Lung (tissue), 11 donors: ENCODE measurements at regions not wholly inside any gene's neighbourhood (a gene's known extent, or its start where the extent isn't known, plus 50 kb on each side); places are given as distances from the start of the nearest gene placed in this dataset.

Source experiments
- ATAC-seq: fragments of 200-7000 bp; cut with Tn5 transposase; one replicate; pipeline ENCODE4 v1.9.1; 2020; ENCODE audit warnings: moderate number of reproducible peaks; ENCODE audit not compliant: insufficient read depth, low FRiP score
- DNase-seq, 3 donors: peaks; one replicate each; pipeline ENCODE4 v3.0.0-alpha.2; 2013 to 2017
- H3K27ac ChIP-seq, 2 donors: one replicate each; pipeline ENCODE4 v1.5.1; 2013; ENCODE audit warnings: mild to moderate bottlenecking in 2 of 2, moderate library complexity in 2 of 2, control low read depth in 1 of 2, inconsistent platforms in 1 of 2, low read depth in 1 of 2, low read length in 1 of 2
- H3K27me3 ChIP-seq, 3 donors: one replicate each; pipeline ENCODE4 v1.5.1; 2013; ENCODE audit warnings: low read length in 2 of 3; ENCODE audit not compliant: control insufficient read depth in 3 of 3, insufficient read depth in 3 of 3
- H3K36me3 ChIP-seq, 4 donors: one replicate each; pipeline ENCODE4 v1.5.1; 2013; ENCODE audit warnings: low read length in 4 of 4, mild to moderate bottlenecking in 1 of 4, moderate library complexity in 1 of 4; ENCODE audit not compliant: control insufficient read depth in 4 of 4, insufficient read depth in 4 of 4
- H3K4me1 ChIP-seq, 5 donors: one replicate each; pipeline ENCODE4 v1.5.1; 2013; ENCODE audit warnings: low read length in 5 of 5, mild to moderate bottlenecking in 2 of 5, moderate library complexity in 1 of 5; ENCODE audit not compliant: control insufficient read depth in 5 of 5, insufficient read depth in 5 of 5
- H3K4me3 ChIP-seq: one replicate; pipeline ENCODE4 v1.5.1; 2013; ENCODE audit warnings: mild to moderate bottlenecking, control low read depth, moderate library complexity
- H3K9ac ChIP-seq, 2 donors: one replicate each; pipeline ENCODE4 v1.5.1; 2013; ENCODE audit warnings: low read length in 2 of 2, control low read depth in 1 of 2; ENCODE audit not compliant: insufficient read depth in 1 of 2
- H3K9me3 ChIP-seq, 4 donors: one replicate each; pipeline ENCODE4 v1.5.1; 2013; ENCODE audit warnings: low read length in 3 of 4, mild to moderate bottlenecking in 1 of 4, moderate library complexity in 1 of 4; ENCODE audit not compliant: control insufficient read depth in 4 of 4, insufficient read depth in 3 of 4
- WGBS, 2 donors: extraction: QIAGEN DNeasy Blood & Tissue Kit; methylation state at CpG; one replicate each; pipeline ENCODE4 v1.1.7; 2013; 5-methylcytosine and 5-hydroxymethylcytosine counted together
- TF ChIP-seq, protein P1 (sequence below): IDR thresholded peaks from 2 replicates; pipeline ENCODE4 v1.5.1; 2012; ENCODE audit warnings: mild to moderate bottlenecking; ENCODE audit errors: control extremely low read depth, extremely low read depth
- donor health status: control.
- donor health status: control.
- donor health status: Bipolar disorder and iron deficiency.
- donor health status: healthy.
- donor health status: DM: yes; HTN: yes; CAD: no.

DNA sequence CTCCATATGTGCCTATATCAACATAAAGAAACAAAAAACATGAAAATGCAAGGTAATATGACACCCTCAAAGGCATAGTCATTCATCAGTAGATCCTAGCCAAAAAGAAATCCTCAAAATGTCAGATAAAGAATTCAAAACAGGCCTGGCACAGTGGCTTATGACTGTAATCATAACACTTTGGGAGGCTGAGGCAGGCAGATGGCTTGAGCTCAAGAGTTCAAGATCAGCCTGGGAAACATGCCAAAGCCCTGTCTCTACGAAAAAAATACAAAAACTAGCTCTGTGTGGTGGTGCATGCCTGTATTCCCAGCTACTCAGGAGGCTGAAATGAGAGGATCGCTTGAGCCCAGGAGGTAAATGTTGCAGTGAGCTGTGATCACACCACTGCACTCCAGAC lies 284.6 kb upstream of the KLHL29 start:
- TF ChIP-seq, protein P1, sequence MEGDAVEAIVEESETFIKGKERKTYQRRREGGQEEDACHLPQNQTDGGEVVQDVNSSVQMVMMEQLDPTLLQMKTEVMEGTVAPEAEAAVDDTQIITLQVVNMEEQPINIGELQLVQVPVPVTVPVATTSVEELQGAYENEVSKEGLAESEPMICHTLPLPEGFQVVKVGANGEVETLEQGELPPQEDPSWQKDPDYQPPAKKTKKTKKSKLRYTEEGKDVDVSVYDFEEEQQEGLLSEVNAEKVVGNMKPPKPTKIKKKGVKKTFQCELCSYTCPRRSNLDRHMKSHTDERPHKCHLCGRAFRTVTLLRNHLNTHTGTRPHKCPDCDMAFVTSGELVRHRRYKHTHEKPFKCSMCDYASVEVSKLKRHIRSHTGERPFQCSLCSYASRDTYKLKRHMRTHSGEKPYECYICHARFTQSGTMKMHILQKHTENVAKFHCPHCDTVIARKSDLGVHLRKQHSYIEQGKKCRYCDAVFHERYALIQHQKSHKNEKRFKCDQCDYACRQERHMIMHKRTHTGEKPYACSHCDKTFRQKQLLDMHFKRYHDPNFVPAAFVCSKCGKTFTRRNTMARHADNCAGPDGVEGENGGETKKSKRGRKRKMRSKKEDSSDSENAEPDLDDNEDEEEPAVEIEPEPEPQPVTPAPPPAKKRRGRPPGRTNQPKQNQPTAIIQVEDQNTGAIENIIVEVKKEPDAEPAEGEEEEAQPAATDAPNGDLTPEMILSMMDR = no peak
- H3K9me3 ChIP-seq = peaks cover 0 to 3% (median 0%) of the 10 kb centered on the region in 4 donors
- ATAC-seq (no peak), DNase-seq (peak in 2 of 3 donors; percentile 13 to 14)
- H3K27ac ChIP-seq = no peak overlapping the region
- WGBS, 2 donors = 59 to 61% methylated on average over 2 of the region's 2 CpGs
- no peak overlapping the region for H3K4me3 ChIP-seq
- no peaks in the 10 kb centered on the region for H3K36me3 ChIP-seq
- no peaks in the 10 kb centered on the region for H3K27me3 ChIP-seq
- H3K9ac ChIP-seq = no peak overlapping the region
- peaks cover 0 to 1% (median 0%) of the 10 kb centered on the region in 5 donors for H3K4me1 ChIP-seq

DNA sequence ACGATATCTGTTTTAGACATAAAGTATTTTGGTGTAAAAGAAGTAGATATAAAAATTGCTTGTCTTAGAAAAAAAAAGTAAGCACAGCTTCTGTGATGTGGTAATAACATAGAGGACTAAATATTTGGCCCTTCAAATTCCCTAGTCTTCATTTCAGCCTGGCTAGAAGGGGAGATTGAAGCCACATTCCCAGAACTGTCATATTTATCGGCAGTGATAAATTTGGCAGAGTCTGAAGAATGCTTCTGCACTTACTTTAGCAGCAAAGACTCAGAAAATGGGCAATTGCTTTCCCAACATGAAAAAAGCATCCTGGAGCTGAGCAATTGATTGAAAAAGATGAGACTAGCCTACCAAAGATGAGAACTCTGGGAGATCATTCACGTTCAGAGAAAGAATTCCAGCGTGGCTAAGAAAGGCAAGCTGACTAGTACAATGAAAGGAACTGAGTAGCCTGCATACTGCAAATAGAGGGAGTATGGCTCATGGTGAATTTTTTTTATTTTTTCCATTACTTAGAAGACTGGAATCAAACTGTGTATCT lies 278.7 kb upstream of the KLHL29 start:
- TF ChIP-seq, protein P1 = no peak
- no peak overlapping the region for H3K4me3 ChIP-seq
- peaks cover 0 to 26% (median 0%) of the 10 kb centered on the region in 5 donors for H3K4me1 ChIP-seq
- H3K27me3 ChIP-seq = no peaks in the 10 kb centered on the region
- no peaks in the 10 kb centered on the region for H3K36me3 ChIP-seq
- ATAC-seq (no peak), DNase-seq (peak in 2 of 3 donors; percentile 42 to 49)
- H3K9me3 ChIP-seq = peaks cover 0 to 3% (median 0%) of the 10 kb centered on the region in 4 donors
- H3K27ac ChIP-seq = no peak overlapping the region
- no peak overlapping the region for H3K9ac ChIP-seq
- 66 to 83% methylated on average over 4 of the region's 4 CpGs for WGBS, 2 donors

DNA sequence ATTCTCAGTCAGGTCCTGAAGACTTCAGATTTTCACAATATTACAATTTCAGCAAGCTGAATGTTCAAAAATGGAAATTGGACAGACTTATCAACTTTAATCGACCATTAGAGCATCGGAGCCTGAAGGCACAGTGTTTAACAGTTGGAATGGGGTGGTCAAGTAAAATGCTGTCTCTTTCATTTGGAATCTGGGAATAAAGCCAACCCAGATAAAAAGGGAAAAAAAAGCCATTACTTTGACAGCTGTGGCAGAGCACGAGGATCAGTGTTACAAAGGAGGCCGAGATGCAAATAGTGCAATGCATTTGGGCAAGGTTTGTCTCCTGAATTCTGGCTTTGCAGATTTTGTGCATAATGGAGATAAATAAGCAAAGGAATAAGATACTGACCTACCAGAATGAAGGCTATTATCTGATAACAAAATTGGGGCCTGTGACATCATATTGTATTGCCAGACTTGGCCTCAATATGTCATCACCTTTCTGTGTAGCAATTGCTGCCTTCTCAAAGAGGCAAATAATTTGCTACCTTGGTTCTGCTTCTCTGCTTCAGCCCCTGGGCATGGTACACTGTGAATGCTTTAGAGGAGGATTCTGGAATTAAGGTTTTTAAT lies 277.5 kb upstream of the KLHL29 start:
- ATAC-seq = no peak

More for the DNA sequence above, 277.5 kb upstream of the KLHL29 start:
- no peak overlapping the region for H3K27ac ChIP-seq
- H3K4me1 ChIP-seq = peaks cover 0 to 26% (median 0%) of the 10 kb centered on the region in 5 donors
- TF ChIP-seq, protein P1 = no peak
- no peak overlapping the region for H3K4me3 ChIP-seq
- H3K36me3 ChIP-seq = no peaks in the 10 kb centered on the region
- peaks cover 0 to 3% (median 0%) of the 10 kb centered on the region in 4 donors for H3K9me3 ChIP-seq
- 72 to 88% methylated on average over 4 of the region's 4 CpGs for WGBS, 2 donors
- peak; percentile 32 to 94 (median 88) for DNase-seq
- no peak overlapping the region for H3K9ac ChIP-seq
- no peaks in the 10 kb centered on the region for H3K27me3 ChIP-seq
